ENCODE measurements at regions not wholly inside any gene's neighbourhood (a gene's known extent, or its start where the extent isn't known, plus 50 kb on each side); places are given as distances from the start of the nearest gene placed in this dataset.
"Not testable (repeated sequence)": the region's sequence is repeated elsewhere in the genome, so short reads cannot be mapped to it uniquely, and the experiment has no call there.

- no peak for DNase-seq (ENCODE audit: low read depth)
Measured at GRCh38 chr13:73576291-73576690, 517.5 kb downstream of the KLF5 start.

- DNase-seq (ENCODE audit: low read depth), result no peak
Measured at GRCh38 chr13:73572824-73573223, 514.0 kb downstream of the KLF5 start.

- DNase-seq (ENCODE audit: low read depth), result no peak
Measured at GRCh38 chr13:73571376-73571775, 512.6 kb downstream of the KLF5 start.

- DNase-seq (ENCODE audit: low read depth), result no peak
Measured at GRCh38 chr13:73556902-73557301, 498.1 kb downstream of the KLF5 start.

GRCh38 chr13:73556128-73556527 is 497.3 kb downstream of the KLF5 start:
- DNase-seq (ENCODE audit: low read depth), result no peak

GRCh38 chr13:73551736-73552135 is 492.9 kb downstream of the KLF5 start:
- no peak for DNase-seq (ENCODE audit: low read depth)

GRCh38 chr13:73549717-73550116 is 490.9 kb downstream of the KLF5 start:
- no peak for DNase-seq (ENCODE audit: low read depth)

- DNase-seq (ENCODE audit: low read depth), result no peak
Measured at GRCh38 chr13:73548449-73548848, 489.6 kb downstream of the KLF5 start.

- DNase-seq (ENCODE audit: low read depth), result no peak
Measured at GRCh38 chr13:73547239-73547638, 488.4 kb downstream of the KLF5 start.

- no peak for DNase-seq (ENCODE audit: low read depth)
Measured at GRCh38 chr13:73544175-73544574, 485.4 kb downstream of the KLF5 start.

GRCh38 chr13:73542446-73542845 is 483.6 kb downstream of the KLF5 start:
- DNase-seq (ENCODE audit: low read depth), result no peak

- no peak for DNase-seq (ENCODE audit: low read depth)
Measured at GRCh38 chr13:73536865-73537264, 478.1 kb downstream of the KLF5 start.

GRCh38 chr13:73535341-73535740 is 476.5 kb downstream of the KLF5 start:
- DNase-seq (ENCODE audit: low read depth), result no peak

GRCh38 chr13:73532987-73533510 is 474.2 kb downstream of the KLF5 start:
- no peak for DNase-seq (ENCODE audit: low read depth)

- DNase-seq (ENCODE audit: low read depth), result no peak
Measured at GRCh38 chr13:73532582-73532981, 473.8 kb downstream of the KLF5 start.

- DNase-seq (ENCODE audit: low read depth), result no peak
Measured at GRCh38 chr13:73531014-73531413, 472.2 kb downstream of the KLF5 start.

GRCh38 chr13:73522937-73523336 is 464.1 kb downstream of the KLF5 start:
- no peak for DNase-seq (ENCODE audit: low read depth)

- no peak for DNase-seq (ENCODE audit: low read depth)
Measured at GRCh38 chr13:73521985-73522524, 463.2 kb downstream of the KLF5 start.

- DNase-seq (ENCODE audit: low read depth), result no peak
Measured at GRCh38 chr13:73521290-73521624, 462.5 kb downstream of the KLF5 start.

- DNase-seq (ENCODE audit: low read depth), result no peak
Measured at GRCh38 chr13:73520566-73521289, 461.9 kb downstream of the KLF5 start.

- DNase-seq (ENCODE audit: low read depth), result not testable (repeated sequence)
Measured at GRCh38 chr13:73520135-73520534, 461.3 kb downstream of the KLF5 start.

- DNase-seq (ENCODE audit: low read depth), result no peak
Measured at GRCh38 chr13:73519396-73520116, 460.8 kb downstream of the KLF5 start.

- DNase-seq (ENCODE audit: low read depth), result no peak
Measured at GRCh38 chr13:73517766-73518165, 459.0 kb downstream of the KLF5 start.
